H1 (cell line): ENCODE measurements at regions not wholly inside any gene's neighbourhood (a gene's known extent, or its start where the extent isn't known, plus 50 kb on each side); places are given as distances from the start of the nearest gene placed in this dataset.

Experiments
- CTCF ChIA-PET: fragments of 300-600 bp; sonication (Branson Sonifier 250); formaldehyde crosslinking; loops from one replicate; lab custom pipeline; 2021; ENCODE audit not compliant: partially characterized antibody; lab: Charles Lee
- POLR2A ChIA-PET: fragments of 300-600 bp; sonication (Branson Sonifier 250); formaldehyde crosslinking; loops from one replicate; lab custom pipeline; 2021; ENCODE audit warnings: inconsistent platforms; ENCODE audit not compliant: partially characterized antibody; lab: Charles Lee
- DNase-seq, 2 experiments: peaks; one replicate each; pipeline versions ENCODE4 v3.0.0 to v3.0.0-alpha.2; 2010 to 2022; ENCODE audit warnings: low spot score in 2 of 2, low read depth in 1 of 2, mixed read lengths in 1 of 2
- FAIRE-seq: peaks from 2 replicates; lab custom pipeline; 2011; peaks lifted over from hg19 to GRCh38; lab: Jason Lieb, UNC
- H2AFZ ChIP-seq: 2 replicates; pipeline ENCODE4 v1.8.1; 2012; ENCODE audit warnings: low read length, inconsistent platforms
- H2AK5ac ChIP-seq: 2 replicates; pipeline ENCODE4 v1.6.1; 2013; ENCODE audit warnings: low read depth, low read length
- H2BK120ac ChIP-seq: replicated peaks from 2 replicates; pipeline ENCODE3; 2013; ENCODE audit warnings: low read depth, low read length, inconsistent platforms
- H2BK12ac ChIP-seq: 2 replicates; pipeline ENCODE4 v1.6.1; 2013; ENCODE audit warnings: low read depth, low read length
- H2BK15ac ChIP-seq: 2 replicates; pipeline ENCODE4 v1.6.1; 2013; ENCODE audit warnings: low read length
- H2BK20ac ChIP-seq: 2 replicates; pipeline ENCODE4 v1.6.1; 2013; ENCODE audit warnings: low read length
- H2BK5ac ChIP-seq: 2 replicates; pipeline ENCODE4 v1.6.1; 2013; ENCODE audit warnings: low read depth, low read length
- H3K14ac ChIP-seq: 2 replicates; pipeline ENCODE4 v1.6.1; 2013; ENCODE audit warnings: inconsistent platforms; ENCODE audit not compliant: insufficient read length
- H3K18ac ChIP-seq: 2 replicates; pipeline ENCODE4 v1.6.1; 2013; ENCODE audit warnings: low read length; ENCODE audit errors: extremely low read depth
- H3K23ac ChIP-seq: 2 replicates; pipeline ENCODE4 v1.6.1; 2013; ENCODE audit warnings: inconsistent platforms; ENCODE audit not compliant: insufficient read length
- H3K23me2 ChIP-seq: 2 replicates; pipeline ENCODE4 v1.6.1; 2013; ENCODE audit warnings: low read depth, low read length
- H3K27ac ChIP-seq: 2 replicates; pipeline ENCODE4 v1.6.1; 2011; ENCODE audit warnings: low read depth, low read length, inconsistent platforms
- H3K27me3 ChIP-seq, 4 experiments: replicated peaks in 1 of 4; 1 replicate in 1 of 4; 2 replicates in 3 of 4; pipeline versions ENCODE4 v1.6.1 to v1.8.1; 2011 to 2013; ENCODE audit warnings: low read length in 3 of 4, mild to moderate bottlenecking in 3 of 4, inconsistent platforms in 2 of 4, mixed read lengths in 2 of 4, moderate library complexity in 1 of 4; ENCODE audit not compliant: control insufficient read depth in 3 of 4, insufficient read depth in 3 of 4; ENCODE audit errors: extremely low read depth in 1 of 4
- H3K36me3 ChIP-seq, 4 experiments: 2 replicates each; pipeline versions ENCODE4 v1.6.1 to v1.8.1; 2011 to 2013; ENCODE audit warnings: mild to moderate bottlenecking in 4 of 4, low read length in 3 of 4, moderate library complexity in 2 of 4, control low read depth in 1 of 4, inconsistent platforms in 1 of 4; ENCODE audit not compliant: insufficient read depth in 4 of 4, control insufficient read depth in 2 of 4
- H3K4ac ChIP-seq: replicated peaks from 2 replicates; pipeline ENCODE3; 2013; ENCODE audit warnings: low read length, low read depth, mixed read lengths, inconsistent platforms; ENCODE audit not compliant: insufficient read length
- H3K4me1 ChIP-seq, 4 experiments: replicated peaks in 1 of 4; 1 replicate in 1 of 4; 2 replicates in 3 of 4; pipeline versions ENCODE4 v1.6.1 to v1.8.1; 2011 to 2013; ENCODE audit warnings: low read length in 3 of 4, inconsistent platforms in 2 of 4, mixed read lengths in 1 of 4; ENCODE audit not compliant: insufficient read depth in 4 of 4, control insufficient read depth in 3 of 4
- H3K4me2 ChIP-seq, 2 experiments: 2 replicates each; pipeline versions ENCODE4 v1.6.1 to v1.8.1; 2011 to 2013; ENCODE audit warnings: low read depth in 2 of 2, low read length in 2 of 2, control low read depth in 1 of 2, inconsistent platforms in 1 of 2, mild to moderate bottlenecking in 1 of 2; ENCODE audit not compliant: insufficient read depth in 1 of 2
- H3K4me3 ChIP-seq, 4 experiments: fragments of 200-600, 300-600 bp in 1 of 4; sonication (generic), shearing (Covaris generic), sonication (Bioruptor Twin) in 1 of 4; 2 replicates each; pipeline versions ENCODE4 v1.5.1 to v1.8.1; 2011 to 2016; ENCODE audit warnings: low read length in 4 of 4, low read depth in 3 of 4, control low read depth in 2 of 4, inconsistent platforms in 2 of 4, mild to moderate bottlenecking in 2 of 4, mixed read lengths in 1 of 4, moderate library complexity in 1 of 4; ENCODE audit not compliant: insufficient read depth in 2 of 4; ENCODE audit errors: extremely low read depth in 1 of 4
- H3K56ac ChIP-seq: replicated peaks from 2 replicates; pipeline ENCODE3; 2013; ENCODE audit warnings: low read depth, mild to moderate bottlenecking, mixed read lengths, low read length, inconsistent platforms; ENCODE audit not compliant: insufficient read length
- H3K79me1 ChIP-seq: 2 replicates; pipeline ENCODE4 v1.6.1; 2013; ENCODE audit warnings: low read depth, low read length, control low read depth
- H3K79me2 ChIP-seq, 2 experiments: 2 replicates each; pipeline versions ENCODE4 v1.6.1 to v1.8.1; 2012 to 2013; ENCODE audit warnings: low read length in 2 of 2, mild to moderate bottlenecking in 2 of 2, inconsistent platforms in 1 of 2; ENCODE audit not compliant: insufficient read depth in 2 of 2, control insufficient read depth in 1 of 2
- H3K9ac ChIP-seq, 4 experiments: replicated peaks in 1 of 4; 1 replicate in 1 of 4; 2 replicates in 3 of 4; pipeline versions ENCODE4 v1.6.1 to v1.8.1; 2011 to 2013; ENCODE audit warnings: low read depth in 3 of 4, low read length in 3 of 4, control low read depth in 2 of 4, mild to moderate bottlenecking in 2 of 4, moderate library complexity in 2 of 4, inconsistent platforms in 1 of 4; ENCODE audit errors: extremely low read depth in 1 of 4
- H3K9me3 ChIP-seq, 2 experiments: 2 replicates each; pipeline versions ENCODE4 v1.6.1 to v1.8.1; 2012 to 2013; ENCODE audit warnings: mild to moderate bottlenecking in 2 of 2, moderate library complexity in 2 of 2, control low read depth in 1 of 2, inconsistent platforms in 1 of 2, low read depth in 1 of 2, low read length in 1 of 2, mixed read lengths in 1 of 2; ENCODE audit not compliant: insufficient read depth in 2 of 2
- H4K20me1 ChIP-seq, 2 experiments: replicated peaks in 1 of 2; 2 replicates each; pipeline versions ENCODE3 to v1.8.1; 2011 to 2013; ENCODE audit warnings: inconsistent platforms in 2 of 2, low read length in 2 of 2, mild to moderate bottlenecking in 1 of 2; ENCODE audit not compliant: insufficient read depth in 2 of 2, control insufficient read depth in 1 of 2
- H4K5ac ChIP-seq: 2 replicates; pipeline ENCODE4 v1.6.1; 2013; ENCODE audit warnings: low read length, low read depth, mixed read lengths, inconsistent platforms; ENCODE audit not compliant: insufficient read length
- H4K8ac ChIP-seq: 2 replicates; pipeline ENCODE4 v1.8.0; 2013; ENCODE audit warnings: mild to moderate bottlenecking, moderate library complexity, low read length, inconsistent platforms; ENCODE audit not compliant: insufficient read depth; ENCODE audit errors: extremely low read depth
- H4K91ac ChIP-seq: replicated peaks from 2 replicates; pipeline ENCODE3; 2013; ENCODE audit warnings: low read length, mixed read lengths, inconsistent platforms; ENCODE audit not compliant: insufficient read length
- PHF8 ChIP-seq: fragments of 200-600 bp; sonication (generic); conservative IDR thresholded peaks from 2 replicates; pipeline ENCODE4 v1.7.1; 2012; ENCODE audit warnings: low read depth, mild to moderate bottlenecking, inconsistent platforms, low read length, moderate library complexity
- POU5F1 ChIP-seq: IDR thresholded peaks from 2 replicates; pipeline ENCODE4 v1.6.1; 2011; ENCODE audit warnings: low read depth, mild to moderate bottlenecking, low read length, moderate library complexity
- RAD21 ChIP-seq, 2 experiments: IDR thresholded peaks in 1 of 2; conservative IDR thresholded peaks in 1 of 2; 2 replicates each; pipeline ENCODE4 v1.6.1; 2011; ENCODE audit warnings: low read depth in 2 of 2, low read length in 2 of 2, improper control_type of control experiment in 1 of 2, inconsistent platforms in 1 of 2, mild to moderate bottlenecking in 1 of 2, moderate library complexity in 1 of 2
- WGBS, 2 experiments: shearing (Covaris generic) in 1 of 2; methylation state at CpG; one replicate each; pipeline versions ENCODE4 v1.1.6 to v1.1.7; 2013 to 2015; ENCODE audit warnings: low lambda C conversion rate in 2 of 2, mixed read lengths in 2 of 2, inconsistent platforms in 1 of 2, low coverage in 1 of 2, missing lambda C conversion rate in 1 of 2; ENCODE audit not compliant: insufficient replicate concordance in 2 of 2, insufficient coverage in 1 of 2, insufficient read length in 1 of 2; ENCODE audit errors: extremely low coverage in 1 of 2, missing lambda C conversion rate in 1 of 2; 5-methylcytosine and 5-hydroxymethylcytosine counted together

- H3K14ac ChIP-seq: no peak overlapping the region
- H2AK5ac ChIP-seq: no peak overlapping the region
- H4K8ac ChIP-seq: no peak overlapping the region
- WGBS, 2 experiments: 94% methylated on average over 1 of the region's 1 CpG; no CpG with 5 or more reads in 1 of the 2 experiments
- no peak overlapping the region for H2BK12ac ChIP-seq
- no peak overlapping the region for H3K9ac ChIP-seq
- H2BK20ac ChIP-seq: no peak overlapping the region
- H3K18ac ChIP-seq: no peak overlapping the region
- ChIA-PET CTCF (interaction anchor here (0.5 to 0.6 kb wide), 2 partner anchors 176 to 293 kb away, joined by 3 read pairs; no protein-coding TSS in a partner anchor), POLR2A (no interaction called here)
- FAIRE-seq (no peak), DNase-seq (no peak)
- no peaks in the 10 kb centered on the region for H3K79me2 ChIP-seq
- no peak overlapping the region for H3K56ac ChIP-seq
- no peak overlapping the region for H3K4ac ChIP-seq
- H2BK120ac ChIP-seq: no peak overlapping the region
- H3K4me3 ChIP-seq: no peak overlapping the region
- H3K23ac ChIP-seq: no peak overlapping the region
- no peak overlapping the region for H2AFZ ChIP-seq
- H2BK15ac ChIP-seq: no peak overlapping the region
- H4K5ac ChIP-seq: no peak overlapping the region
- H3K27ac ChIP-seq: no peak overlapping the region
- no peaks in the 10 kb centered on the region for H3K27me3 ChIP-seq
- H3K23me2 ChIP-seq: no peaks in the 10 kb centered on the region
- peaks cover 0 to 2% (median 0%) of the 10 kb centered on the region in 4 experiments; a peak in 1 of 7 replicates for H3K4me1 ChIP-seq
- no peak overlapping the region for H2BK5ac ChIP-seq
- TF ChIP-seq POU5F1 (no peak), PHF8 (no peak), RAD21 (IDR thresholded peaks at IDR 0.05 in 1 of 2, conservative IDR thresholded peaks at IDR 0.05 in 1 of 2; ENCODE audit: low read depth in 2 of 2, low read length in 2 of 2) (peak in 1 of 2 experiments; percentile 4; a peak in 1 of 4 replicates)
- H4K91ac ChIP-seq: no peak overlapping the region
- H3K79me1 ChIP-seq: no peaks in the 10 kb centered on the region
- no peaks in the 10 kb centered on the region for H3K36me3 ChIP-seq
- no peaks in the 10 kb centered on the region for H4K20me1 ChIP-seq
- no peak overlapping the region for H3K4me2 ChIP-seq
- no peaks in the 10 kb centered on the region for H3K9me3 ChIP-seq
These were observed 475.5 kb downstream of the NXPH1 start for GRCh38 chr7:8908889-8909288.
